ES-I3 (cell line): ENCODE measurements at regions not wholly inside any gene's neighbourhood (a gene's known extent, or its start where the extent isn't known, plus 50 kb on each side); places are given as distances from the start of the nearest gene placed in this dataset.
"Not testable (repeated sequence)": the region's sequence is repeated elsewhere in the genome, so short reads cannot be mapped to it uniquely, and the experiment has no call there.

ENCODE experiments used
- H3K36me3 ChIP-seq: 2 replicates; pipeline ENCODE4 v1.6.1; 2013; ENCODE audit warnings: mild to moderate bottlenecking, low read length, control low read depth, moderate library complexity; ENCODE audit not compliant: insufficient read depth
- H3K4me1 ChIP-seq: 2 replicates; pipeline ENCODE4 v1.6.1; 2013; ENCODE audit warnings: mild to moderate bottlenecking, control low read depth, low read length; ENCODE audit not compliant: insufficient read depth
- H3K9ac ChIP-seq: 2 replicates; pipeline ENCODE4 v1.6.1; 2013; ENCODE audit warnings: low read depth, mild to moderate bottlenecking, low read length, moderate library complexity
- H3K9me3 ChIP-seq: 2 replicates; pipeline ENCODE4 v1.6.1; 2013; ENCODE audit warnings: mild to moderate bottlenecking, low read length, moderate library complexity; ENCODE audit not compliant: control insufficient read depth, insufficient read depth

DNA sequence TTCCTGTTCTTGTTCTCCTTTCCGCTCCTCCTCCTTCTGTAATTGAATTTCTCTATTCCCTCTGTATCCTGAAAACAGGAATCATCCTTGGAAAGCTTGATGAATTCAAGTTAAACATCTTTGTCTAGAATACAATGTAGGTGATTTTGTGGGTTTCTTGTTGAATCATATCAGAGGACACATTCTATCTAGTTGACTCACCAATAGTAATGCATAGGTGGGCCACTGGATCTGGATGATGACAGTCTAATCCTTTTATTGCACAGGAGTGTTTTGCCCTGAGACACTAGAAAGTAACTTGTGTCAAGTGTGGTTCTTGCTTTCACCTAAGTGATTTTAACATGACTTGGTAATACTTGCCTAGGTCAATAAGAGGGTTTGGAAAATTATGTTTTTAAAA is 164.3 kb downstream of the RFPL4B start:
- Histone ChIP-seq H3K4me1 (no peaks in the 10 kb centered on the region), H3K9me3 (0 out of 2 replicates have a peak, but pooled peaks cover 3% of the 10 kb centered on the region), H3K9ac (no peak overlapping the region), H3K36me3 (no peaks in the 10 kb centered on the region)

DNA sequence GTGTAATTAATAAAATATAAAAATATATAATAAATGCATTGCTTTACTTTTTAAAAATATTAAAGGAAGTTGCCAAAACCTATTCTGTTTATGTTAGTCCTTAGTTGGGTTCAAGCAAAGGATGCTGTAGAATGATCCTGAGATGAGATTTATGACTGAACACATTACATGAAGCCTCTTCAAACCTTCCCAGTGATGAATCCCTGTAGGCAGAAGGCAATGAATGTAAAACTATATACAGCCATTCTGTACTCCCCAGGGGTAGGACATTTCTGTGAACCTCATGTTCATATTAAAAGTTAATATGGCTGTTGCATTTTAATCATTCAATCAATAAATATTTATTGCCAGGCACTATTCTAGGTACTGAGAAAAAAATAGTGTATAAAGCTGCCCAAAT is 166.0 kb downstream of the RFPL4B start:
- H3K9me3 ChIP-seq: 0 out of 2 replicates have a peak, but pooled peaks cover 3% of the 10 kb centered on the region
- no peaks in the 10 kb centered on the region for H3K4me1 ChIP-seq
- no peaks in the 10 kb centered on the region for H3K36me3 ChIP-seq
- H3K9ac ChIP-seq: no peak overlapping the region

DNA sequence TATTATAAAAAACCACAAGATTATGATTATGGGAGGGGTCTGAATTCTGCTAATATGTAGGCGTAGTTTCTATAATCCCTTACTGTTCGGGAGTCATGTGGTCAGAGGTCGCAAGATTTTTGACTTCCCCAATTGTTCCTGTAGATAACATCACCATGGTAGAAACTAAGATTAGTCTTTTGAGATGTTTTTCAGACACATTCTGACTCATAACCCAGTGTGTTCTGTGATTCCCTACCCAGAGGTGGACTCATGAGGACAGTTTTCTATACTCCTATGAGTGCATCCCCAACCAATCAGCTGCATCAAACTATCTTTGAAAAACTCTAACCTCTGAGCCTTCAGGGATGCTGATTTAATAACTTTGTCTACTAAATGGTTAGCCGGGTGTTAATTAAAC is 175.5 kb downstream of the RFPL4B start:
- Histone ChIP-seq H3K9ac (no peak overlapping the region), H3K4me1 (peaks cover 18% of the 10 kb centered on the region; the same call in 1 of the 2 replicates), H3K9me3 (no peaks in the 10 kb centered on the region), H3K36me3 (no peaks in the 10 kb centered on the region)

DNA sequence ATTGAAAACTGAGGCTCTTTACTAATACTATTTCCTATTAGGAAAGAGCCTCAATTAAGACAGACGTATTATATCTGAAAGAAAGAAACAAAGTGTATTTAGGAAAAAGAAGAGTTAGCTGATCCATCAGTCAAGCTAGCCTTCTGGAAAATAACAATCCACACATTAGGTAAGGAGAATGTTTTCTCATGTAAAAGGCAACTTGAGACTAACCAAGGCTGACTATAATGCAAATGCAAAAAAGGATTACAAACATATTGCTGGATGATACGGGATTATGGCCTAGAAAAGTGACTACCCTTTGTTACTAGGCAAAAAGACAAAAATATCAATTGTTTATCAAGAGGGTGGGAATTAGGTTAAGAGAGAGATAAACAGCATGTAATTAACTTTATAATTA is 176.9 kb downstream of the RFPL4B start:
- Histone ChIP-seq H3K9ac (no peak overlapping the region), H3K4me1 (peaks cover 18% of the 10 kb centered on the region; the same call in 1 of the 2 replicates), H3K9me3 (no peaks in the 10 kb centered on the region), H3K36me3 (no peaks in the 10 kb centered on the region)

DNA sequence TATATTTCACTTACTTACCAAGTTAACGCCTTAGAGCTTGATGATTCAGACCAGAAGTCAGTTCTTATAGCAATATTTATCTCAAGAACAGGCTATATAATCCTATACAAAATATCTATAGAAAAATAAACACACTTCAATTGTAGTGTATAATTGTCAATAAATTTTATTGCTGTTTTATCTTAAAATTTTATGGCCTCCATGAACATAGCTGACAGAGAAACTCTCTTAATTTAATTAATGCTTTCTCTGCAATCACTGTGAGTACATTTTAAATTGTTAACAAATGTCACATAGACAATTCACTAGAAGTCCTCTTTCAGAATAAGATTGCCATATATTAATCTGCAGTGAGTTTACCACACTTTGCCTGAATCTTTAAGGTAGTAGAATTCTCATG is 178.6 kb downstream of the RFPL4B start:
- no peaks in the 10 kb centered on the region for H3K36me3 ChIP-seq
- H3K9me3 ChIP-seq: no peaks in the 10 kb centered on the region; the same call in 1 of the 2 replicates
- H3K9ac ChIP-seq: no peak overlapping the region
- H3K4me1 ChIP-seq: peaks cover 18% of the 10 kb centered on the region; the same call in 1 of the 2 replicates

DNA sequence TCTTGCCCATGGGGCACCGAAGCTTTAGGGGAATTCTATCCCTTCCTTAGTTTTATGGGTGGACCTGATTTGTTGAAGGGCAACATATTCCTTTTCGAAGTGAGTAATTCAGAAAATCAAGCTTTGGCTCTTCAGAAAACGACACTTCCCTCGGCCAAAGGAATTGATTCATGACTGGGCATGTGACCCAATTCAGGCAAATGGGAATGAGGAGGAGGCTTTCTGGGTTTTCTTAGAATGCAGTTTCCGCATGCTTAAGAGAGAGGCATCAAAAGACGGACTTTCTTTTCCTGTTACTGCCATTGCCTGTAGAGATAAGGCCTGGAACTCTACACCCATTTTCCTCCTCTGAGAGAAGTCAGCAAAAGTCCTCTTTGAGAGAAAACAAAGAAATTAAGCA is 179.5 kb downstream of the RFPL4B start:
- Histone ChIP-seq H3K9me3 (peaks cover under 1% of the 10 kb centered on the region; the same call in 1 of the 2 replicates), H3K36me3 (no peaks in the 10 kb centered on the region), H3K9ac (no peak overlapping the region), H3K4me1 (peaks cover 18% of the 10 kb centered on the region; the same call in 1 of the 2 replicates)

DNA sequence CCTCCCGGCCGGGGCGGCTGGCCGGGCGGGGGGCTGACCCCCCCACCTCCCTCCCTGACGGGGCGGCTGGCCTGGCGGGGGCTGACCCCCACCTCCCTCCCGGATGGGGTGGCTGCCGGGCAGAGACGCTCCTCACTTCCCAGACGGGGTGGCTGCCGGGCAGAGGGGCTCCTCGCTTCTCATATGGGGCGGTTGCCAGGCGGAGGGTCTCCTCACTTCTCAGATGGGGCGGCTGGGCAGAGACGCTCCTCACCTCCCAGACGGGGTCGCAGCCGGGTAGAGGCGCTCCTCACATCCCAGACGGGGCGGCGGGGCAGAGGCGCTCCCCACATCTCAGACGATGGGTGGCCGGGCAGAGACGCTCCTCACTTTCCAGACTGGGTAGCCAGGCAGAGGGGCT is 181.2 kb downstream of the RFPL4B start:
- not testable (repeated sequence) for H3K9ac ChIP-seq, H3K9me3 ChIP-seq, H3K36me3 ChIP-seq
- H3K4me1 ChIP-seq: peaks cover 17% of the 10 kb centered on the region; the same call in 1 of the 2 replicates

DNA sequence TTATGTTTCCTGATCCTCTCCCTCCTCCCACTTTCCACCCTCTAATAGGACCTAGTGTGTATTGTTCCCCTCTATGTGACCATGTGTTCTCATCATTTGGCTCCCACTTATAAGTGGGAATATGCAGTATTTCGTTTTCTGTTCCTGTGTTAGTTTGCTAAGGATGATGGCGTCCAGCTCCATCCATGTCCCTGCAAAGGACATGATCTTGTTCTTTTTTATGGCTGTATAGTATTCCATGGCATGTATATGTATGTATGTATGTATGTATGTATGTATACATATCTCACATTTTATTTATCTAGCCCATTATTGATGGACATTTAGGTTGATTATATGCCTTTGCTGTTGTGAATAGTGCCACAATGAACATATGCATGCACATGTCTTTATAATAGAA is 188.7 kb downstream of the RFPL4B start:
- 0 out of 2 replicates have a peak, but pooled peaks cover 3% of the 10 kb centered on the region for H3K9me3 ChIP-seq
- H3K9ac ChIP-seq: no peak overlapping the region
- no peaks in the 10 kb centered on the region for H3K4me1 ChIP-seq
- no peaks in the 10 kb centered on the region for H3K36me3 ChIP-seq

DNA sequence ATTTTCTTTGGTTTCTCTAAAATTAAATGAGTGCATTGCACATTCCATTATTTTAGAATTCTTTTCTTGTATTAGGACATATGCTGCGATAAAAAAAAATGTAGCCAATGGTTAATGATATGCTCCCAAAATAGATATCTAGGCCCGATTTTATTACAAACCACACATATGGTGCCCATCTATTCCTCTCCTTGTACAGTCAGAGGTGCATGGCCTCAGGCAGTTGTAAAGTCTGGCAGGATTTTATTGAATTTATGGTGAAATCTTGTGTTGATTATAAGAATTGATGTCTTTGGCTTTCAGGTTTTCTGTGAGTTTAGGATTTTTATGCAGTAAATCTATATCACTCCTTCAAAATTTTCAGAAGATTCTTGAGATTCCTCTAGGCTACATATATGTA is 192.2 kb downstream of the RFPL4B start:
- H3K9me3 ChIP-seq: 0 out of 2 replicates have a peak, but pooled peaks cover 2% of the 10 kb centered on the region
- H3K9ac ChIP-seq: no peak overlapping the region
- no peaks in the 10 kb centered on the region for H3K4me1 ChIP-seq
- H3K36me3 ChIP-seq: no peaks in the 10 kb centered on the region

DNA sequence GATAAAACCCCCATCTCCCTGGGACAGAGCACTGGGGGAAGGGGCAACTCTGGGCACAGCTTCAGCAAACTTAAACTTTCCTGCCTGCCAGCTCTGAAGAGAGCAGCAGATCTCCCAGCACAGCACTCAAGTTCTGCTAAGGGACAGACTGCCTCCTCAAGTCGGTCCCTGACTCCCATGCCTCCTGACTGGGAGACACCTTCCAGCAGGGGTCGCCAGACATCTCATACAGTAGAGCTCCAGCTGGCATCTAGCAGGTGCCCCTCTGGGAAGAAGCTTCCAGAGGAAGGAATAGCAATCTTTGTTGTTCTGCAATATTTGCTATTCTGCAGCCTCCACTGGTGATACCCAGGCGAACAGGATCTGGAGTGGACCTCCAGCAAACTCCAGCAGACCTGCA is 194.7 kb downstream of the RFPL4B start:
- H3K4me1 ChIP-seq, H3K9ac ChIP-seq, H3K9me3 ChIP-seq, H3K36me3 ChIP-seq: not testable (repeated sequence)

DNA sequence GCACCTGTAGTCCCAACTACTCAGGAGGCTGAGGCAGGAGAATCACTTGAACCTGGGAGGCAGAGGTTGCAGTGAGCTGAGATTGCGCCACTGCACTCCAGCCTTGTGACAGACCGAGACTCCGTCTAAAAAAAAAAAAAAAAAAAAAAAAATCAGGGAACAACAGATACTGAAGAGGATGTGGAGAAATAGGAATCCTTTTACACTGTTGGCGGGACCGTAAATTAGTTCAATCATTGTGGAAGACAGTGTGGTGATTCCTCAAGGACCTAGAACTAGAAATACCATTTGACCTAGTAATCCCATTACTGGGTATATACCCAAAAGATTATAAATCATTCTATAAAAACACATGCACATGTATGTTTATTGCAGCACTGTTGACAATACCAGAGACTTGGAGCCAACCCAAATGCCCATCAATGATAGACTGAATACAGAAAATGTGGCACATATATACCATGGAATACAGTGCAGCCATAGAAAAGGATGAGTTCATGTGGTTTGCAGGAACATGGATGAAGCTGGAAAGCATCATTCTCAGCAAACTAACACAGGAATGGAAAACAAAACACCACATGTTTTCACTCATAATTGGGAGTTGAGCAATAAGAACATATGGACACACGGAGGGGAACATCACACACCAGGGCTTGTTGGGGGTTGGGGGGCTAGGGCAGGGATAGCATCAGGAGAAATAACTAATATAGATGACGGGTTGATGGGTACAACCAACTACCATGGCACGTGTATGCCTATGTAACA is 200.4 kb downstream of the RFPL4B start:
- H3K9me3 ChIP-seq, H3K4me1 ChIP-seq, H3K9ac ChIP-seq, H3K36me3 ChIP-seq: not testable (repeated sequence)

DNA sequence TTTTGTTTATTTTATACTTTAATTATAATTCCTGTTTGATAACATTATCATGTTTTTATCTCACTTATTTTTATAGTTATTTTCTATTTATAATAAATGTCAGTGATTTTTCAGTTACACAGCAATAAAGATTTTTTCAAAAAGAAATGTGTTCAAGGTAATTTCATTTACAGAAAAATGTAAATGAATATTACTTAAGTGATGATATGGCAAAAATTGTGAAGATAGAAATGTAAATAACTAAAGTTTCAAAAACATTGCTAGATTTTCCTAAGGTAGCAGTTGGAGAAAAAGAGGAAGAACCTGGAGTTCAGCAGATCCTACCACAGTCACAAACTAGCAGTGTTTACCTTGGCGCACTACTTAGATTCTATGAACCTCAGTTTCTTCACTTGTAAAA is 202.6 kb downstream of the RFPL4B start:
- no peaks in the 10 kb centered on the region for H3K9me3 ChIP-seq
- no peaks in the 10 kb centered on the region for H3K36me3 ChIP-seq
- H3K4me1 ChIP-seq: no peaks in the 10 kb centered on the region

DNA sequence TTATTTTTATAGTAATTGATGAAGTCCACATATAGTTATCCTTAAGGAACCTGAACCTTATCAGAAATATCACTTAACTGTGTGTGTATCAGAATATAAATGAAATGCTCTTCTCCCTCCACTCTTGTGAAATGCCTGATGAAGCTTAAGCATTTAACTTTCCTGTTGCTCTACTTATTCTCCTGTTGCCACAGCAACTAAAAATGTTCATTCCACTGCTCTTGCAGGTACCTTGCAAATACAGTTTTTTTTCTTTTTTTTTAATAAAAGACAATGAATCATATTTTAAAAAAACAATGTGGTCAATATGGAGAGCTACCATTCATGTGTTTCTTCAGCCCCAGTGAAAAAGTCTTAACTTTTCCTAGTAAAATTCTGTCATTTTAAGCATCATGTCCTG is 210.3 kb downstream of the RFPL4B start:
- Histone ChIP-seq H3K4me1 (peaks cover 1% of the 10 kb centered on the region; the same call in 1 of the 2 replicates), H3K9ac (no peak overlapping the region), H3K9me3 (no peaks in the 10 kb centered on the region), H3K36me3 (no peaks in the 10 kb centered on the region)

More for the DNA sequence above, 202.6 kb downstream of the RFPL4B start:
- no peak overlapping the region for H3K9ac ChIP-seq

DNA sequence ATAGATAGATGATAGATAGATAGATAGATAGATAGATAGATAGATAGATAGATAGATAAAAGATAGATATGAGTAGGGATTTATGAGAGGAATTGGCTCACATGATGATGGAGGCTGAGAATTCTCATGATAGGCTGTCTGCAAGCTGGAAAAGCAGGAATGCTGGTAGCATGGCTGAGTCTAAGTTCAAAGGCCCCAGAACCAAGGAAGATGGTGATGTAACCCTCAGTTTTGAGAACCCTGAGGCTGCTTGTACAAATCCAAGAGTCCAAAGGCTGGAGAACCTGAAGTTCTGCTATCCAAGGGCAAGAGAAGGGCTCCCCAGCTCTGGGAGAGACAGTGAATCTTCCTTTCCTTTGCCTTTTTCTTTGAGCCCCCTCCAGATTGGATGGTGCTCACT is 210.8 kb downstream of the RFPL4B start:
- H3K36me3 ChIP-seq: no peaks in the 10 kb centered on the region
- no peaks in the 10 kb centered on the region for H3K9me3 ChIP-seq
- no peak overlapping the region for H3K9ac ChIP-seq
- H3K4me1 ChIP-seq: peaks cover 6% of the 10 kb centered on the region; the same call in 1 of the 2 replicates

DNA sequence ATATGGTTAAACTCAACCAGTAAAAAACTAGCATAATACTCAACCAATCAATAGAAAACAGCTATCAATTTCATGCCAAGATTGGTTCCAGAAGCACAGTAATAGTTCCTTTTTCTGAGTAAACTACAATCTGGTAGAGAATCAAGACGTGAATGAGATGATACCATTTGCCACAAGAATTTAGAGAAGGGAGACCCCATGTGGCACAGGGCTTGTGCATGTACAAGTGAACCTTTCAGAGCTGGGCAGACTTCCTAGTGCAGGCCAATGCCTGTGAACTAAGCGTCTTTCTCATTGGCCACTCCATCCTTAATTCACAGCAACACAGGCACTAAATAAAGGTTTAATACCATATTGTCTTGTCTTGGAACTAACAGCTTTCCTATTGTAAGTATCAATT is 213.5 kb downstream of the RFPL4B start:
- Histone ChIP-seq H3K9me3 (no peaks in the 10 kb centered on the region), H3K4me1 (peaks cover 19% of the 10 kb centered on the region), H3K9ac (no peak overlapping the region), H3K36me3 (no peaks in the 10 kb centered on the region)
